Suprapubic skin (tissue), 4 donors: ENCODE measurements at regions not wholly inside any gene's neighbourhood (a gene's known extent, or its start where the extent isn't known, plus 50 kb on each side); places are given as distances from the start of the nearest gene placed in this dataset.

ENCODE experiments used
- CTCF ChIP-seq, 2 donors: fragments of 200-600 bp in 1 of 2; fragments of 450-650 bp in 1 of 2; sonication (generic) in 1 of 2; IDR thresholded peaks; one replicate each; pipeline ENCODE4 v1.5.1; 2016 to 2019; ENCODE audit warnings: antibody characterized with exemption in 2 of 2, mild to moderate bottlenecking in 1 of 2, moderate library complexity in 1 of 2
- EP300 ChIP-seq: sonication (generic); formaldehyde crosslinking; IDR thresholded peaks from one replicate; pipeline ENCODE4 v1.6.1; 2017; ENCODE audit warnings: antibody characterized with exemption
- POLR2A ChIP-seq, 2 donors: fragments of 450-650 bp; IDR thresholded peaks; one replicate each; pipeline ENCODE4 v1.6.1; 2017; ENCODE audit warnings: antibody characterized with exemption in 2 of 2, mild to moderate bottlenecking in 2 of 2, moderate library complexity in 2 of 2
- POLR2AphosphoS5 ChIP-seq, 3 donors: sonication (generic); formaldehyde crosslinking; IDR thresholded peaks; one replicate each; pipeline ENCODE4 v1.6.1; 2017; ENCODE audit warnings: antibody characterized with exemption in 3 of 3

GRCh38 chr7:16084875-16085274 is 336.5 kb downstream of the CRPPA start:
- no peak for TF ChIP-seq CTCF (IDR thresholded peaks at IDR 0.05)
- TF ChIP-seq EP300 = no peak
- no peak for TF ChIP-seq POLR2A (IDR thresholded peaks at IDR 0.05)
- no peak for TF ChIP-seq POLR2AphosphoS5 (IDR thresholded peaks at IDR 0.05)
